PC-9 (cell line): ENCODE measurements at regions not wholly inside any gene's neighbourhood (a gene's known extent, or its start where the extent isn't known, plus 50 kb on each side); places are given as distances from the start of the nearest gene placed in this dataset.

ENCODE experiments used
- CTCF ChIP-seq: fragments of 200-600 bp; sonication (generic); conservative IDR thresholded peaks from 2 replicates; pipeline ENCODE4 v1.6.1; 2017; ENCODE audit warnings: mixed run types, antibody characterized with exemption, mild to moderate bottlenecking, moderate library complexity
- EZH2 ChIP-seq: fragments of 200-600 bp; sonication (generic); IDR thresholded peaks from 2 replicates; pipeline ENCODE4 v1.8.0; 2017; ENCODE audit warnings: antibody characterized with exemption, low read depth

GRCh38 chr5:8650186-8650585, 781.2 kb downstream of the MTRR start:
- no peak for TF ChIP-seq EZH2
- TF ChIP-seq CTCF = no peak
